ENCODE measurements at regions not wholly inside any gene's neighbourhood (a gene's known extent, or its start where the extent isn't known, plus 50 kb on each side); places are given as distances from the start of the nearest gene placed in this dataset.
"Not testable (repeated sequence)": the region's sequence is repeated elsewhere in the genome, so short reads cannot be mapped to it uniquely, and the experiment has no call there.

DNA sequence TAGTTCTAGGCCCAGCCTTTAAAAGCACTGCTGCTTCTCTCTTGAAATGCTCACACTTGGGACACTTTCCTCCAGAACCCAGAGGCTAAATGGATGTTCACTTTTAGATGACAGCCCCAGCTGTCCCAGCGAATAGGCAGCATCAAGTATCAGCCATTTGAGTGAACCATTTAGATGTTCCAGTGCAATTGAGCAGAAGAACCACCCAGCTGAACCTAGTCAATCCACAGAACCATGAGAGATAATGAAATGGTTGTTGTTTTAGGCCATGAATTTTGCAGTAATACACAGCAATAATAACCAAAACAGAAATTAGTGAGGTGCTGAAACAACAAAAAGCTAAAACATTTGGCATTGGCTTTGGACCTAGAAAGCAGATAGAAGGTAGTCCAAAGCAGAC is 273.9 kb downstream of the ETV1 start:
- no peak for DNase-seq (ENCODE audit: low spot score)

DNA sequence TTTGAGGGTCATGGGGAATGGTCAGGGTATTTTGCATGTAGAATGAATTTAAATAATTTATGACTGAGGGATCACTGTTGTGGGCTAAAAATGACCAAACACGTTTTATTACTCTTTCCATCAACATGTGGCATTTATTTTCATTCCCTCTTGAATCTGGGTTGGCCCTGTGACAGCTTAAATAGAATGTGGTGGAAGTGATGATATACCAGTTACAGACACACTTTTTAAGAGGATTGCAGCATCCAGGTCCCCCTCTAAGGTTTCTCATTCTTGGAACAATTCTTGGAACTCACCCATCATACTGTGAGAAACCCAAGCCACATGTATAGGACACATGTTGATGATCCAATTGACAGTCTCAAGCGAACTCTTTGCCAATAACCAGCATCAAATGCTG is 272.4 kb downstream of the ETV1 start:
- no peak for DNase-seq (ENCODE audit: low spot score)

DNA sequence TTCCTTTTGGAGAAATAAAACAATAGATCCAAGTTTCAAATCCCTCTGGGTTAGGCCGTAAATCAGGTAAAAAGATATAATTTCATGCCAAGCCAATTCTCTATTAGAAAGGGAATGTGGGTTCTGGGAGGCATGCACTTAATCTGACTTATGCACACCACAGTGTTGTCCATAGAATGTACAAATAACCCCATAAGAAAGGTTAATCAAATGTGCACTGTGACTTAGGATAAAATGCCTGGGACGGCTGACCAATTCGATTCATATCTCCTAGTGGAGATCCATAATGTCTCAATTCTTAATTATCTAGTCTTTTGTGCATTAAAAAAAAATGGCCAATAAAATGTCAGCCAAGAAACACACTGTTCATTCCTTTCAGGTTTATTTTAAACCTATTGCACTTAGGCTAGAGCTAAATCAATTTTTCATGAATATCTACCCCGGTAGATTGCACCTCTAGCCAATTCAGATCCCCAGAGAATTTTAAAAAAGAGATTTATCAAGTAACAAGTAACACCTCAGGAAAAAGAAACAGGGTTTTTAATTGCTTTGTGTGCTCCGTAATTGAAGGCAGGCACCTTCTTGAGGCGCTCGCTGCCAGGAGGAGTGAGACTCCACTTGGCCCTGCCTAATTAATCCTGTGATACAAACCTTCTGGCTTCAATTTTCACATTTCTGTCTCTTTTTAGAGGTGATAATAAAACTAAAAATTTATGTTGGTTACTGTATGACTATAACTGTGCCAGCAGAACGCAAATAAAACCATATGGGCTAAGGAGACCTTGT is 265.1 kb downstream of the ETV1 start:
- no peak for DNase-seq (ENCODE audit: low spot score)

DNA sequence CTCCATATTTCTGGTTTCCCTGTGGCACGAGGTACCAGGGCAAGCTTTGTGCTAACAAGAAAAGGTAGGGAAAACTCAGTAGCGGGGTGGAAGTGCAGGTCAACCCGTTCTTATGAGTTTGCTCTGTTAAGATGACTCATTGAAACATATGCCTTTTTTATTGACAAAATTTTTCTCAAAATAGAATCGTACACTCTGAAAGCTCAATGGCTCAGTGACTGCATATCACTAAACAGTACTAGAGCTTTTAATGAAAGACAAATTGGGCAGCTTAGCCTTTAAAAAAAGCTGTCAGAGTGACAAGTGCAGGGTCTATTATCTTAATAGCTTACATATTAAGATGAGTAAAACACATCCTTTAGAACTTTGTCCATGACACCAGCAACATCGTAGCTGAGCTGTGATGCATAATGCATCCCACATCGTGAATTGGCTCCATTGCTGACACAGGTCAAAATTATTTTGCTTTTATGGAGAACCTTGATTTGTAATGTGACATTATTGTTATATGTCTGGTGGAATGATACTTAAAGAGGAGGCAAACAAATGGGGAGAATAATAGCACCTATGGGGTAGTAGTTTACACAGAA is 264.4 kb downstream of the ETV1 start:
- no peak for DNase-seq (ENCODE audit: low spot score)

DNA sequence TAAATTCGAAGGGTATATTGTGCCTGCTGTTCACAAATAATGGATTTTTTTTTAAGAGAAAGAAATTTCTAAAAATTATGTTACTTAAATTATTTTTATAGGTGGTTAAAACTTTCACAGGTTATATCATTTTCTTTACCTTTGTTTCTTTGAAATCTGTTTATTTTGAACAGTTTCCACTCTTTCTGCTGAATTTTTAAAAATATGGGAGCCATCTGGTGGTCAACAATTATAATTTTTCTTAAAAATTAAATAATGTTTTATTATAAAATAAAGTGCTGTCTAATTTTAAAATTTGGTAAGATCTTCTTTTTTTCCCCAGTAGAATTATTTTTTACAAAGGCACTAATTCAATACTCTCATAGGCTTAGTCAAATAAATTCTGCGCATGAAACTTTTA is 263.9 kb downstream of the ETV1 start:
- DNase-seq (ENCODE audit: low spot score) = no peak

DNA sequence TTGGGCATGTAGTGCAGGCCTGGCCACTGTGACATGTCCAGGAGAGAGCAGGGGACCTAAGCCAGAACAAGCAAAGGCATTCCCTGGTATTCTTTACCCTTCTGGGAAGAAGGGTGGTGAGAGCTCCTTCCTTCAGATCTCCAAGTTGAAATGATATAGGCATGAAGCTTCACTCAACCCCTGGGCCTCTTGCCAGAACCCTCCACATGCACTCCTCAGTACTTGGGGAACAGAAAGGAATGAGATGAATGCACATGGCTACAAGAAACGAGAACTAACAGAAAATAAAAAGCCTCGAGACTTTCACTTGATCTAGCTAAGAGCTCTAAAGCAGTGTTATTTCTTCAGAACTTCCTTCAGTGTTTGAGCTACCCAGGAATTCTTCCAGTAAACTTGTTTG is 262.2 kb downstream of the ETV1 start:
- no peak for DNase-seq (ENCODE audit: low spot score)

DNA sequence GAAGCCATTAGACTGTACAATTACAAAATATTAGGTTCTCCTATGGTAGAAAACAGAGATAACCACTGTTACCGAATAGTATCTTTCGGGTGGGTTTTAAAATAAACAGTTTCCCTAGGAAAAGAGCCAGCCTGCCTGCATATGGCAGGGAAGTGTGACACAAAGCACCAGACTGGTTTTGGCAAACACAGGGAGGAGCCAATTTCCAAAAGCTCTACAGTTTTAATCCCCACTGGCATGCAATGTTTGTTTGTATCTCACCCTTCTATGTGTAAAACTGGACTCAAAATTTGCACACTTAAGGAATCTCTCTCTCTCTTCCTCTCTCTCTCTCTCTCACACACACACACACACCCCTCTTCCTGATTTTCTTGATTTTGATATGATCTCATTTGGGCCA is 261.7 kb downstream of the ETV1 start:
- no peak for DNase-seq (ENCODE audit: low spot score)

DNA sequence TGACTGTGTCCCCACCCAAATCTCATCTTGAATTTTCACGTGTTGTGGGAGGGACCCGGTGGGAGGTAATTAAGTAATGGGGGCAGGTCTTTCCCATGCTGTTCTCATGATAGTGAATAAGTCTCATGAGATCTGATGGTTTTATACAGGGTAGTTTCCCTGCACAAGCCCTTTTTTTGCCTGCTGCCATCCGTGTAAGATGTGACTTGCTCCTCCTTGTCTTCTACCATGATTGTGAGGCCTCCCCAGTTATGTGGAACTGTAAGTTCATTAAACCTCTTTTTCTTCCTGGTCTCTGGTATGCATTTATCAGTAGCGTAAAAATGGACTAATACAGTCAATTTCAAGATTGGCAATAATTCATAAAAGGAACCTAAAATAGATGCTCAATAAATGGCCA is 261.0 kb downstream of the ETV1 start:
- not testable (repeated sequence) for DNase-seq (ENCODE audit: low spot score)

DNA sequence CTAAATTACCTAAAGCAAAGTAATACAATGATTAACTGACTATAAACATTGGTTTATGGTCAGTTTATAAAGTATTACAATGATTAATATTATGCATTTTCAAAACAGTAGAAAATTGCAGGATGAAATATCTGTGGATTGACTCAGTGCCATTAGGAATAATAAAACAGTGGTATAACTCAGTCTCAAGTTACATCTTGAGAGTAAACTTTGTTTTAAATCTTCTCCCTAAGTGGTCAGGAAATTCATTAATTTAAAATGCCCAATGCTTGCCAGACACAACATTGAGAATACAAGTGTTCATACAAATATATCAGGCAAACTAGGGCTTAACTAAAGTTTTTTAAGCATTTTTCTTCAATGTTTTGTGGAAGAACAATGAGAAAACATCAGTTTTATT is 257.8 kb downstream of the ETV1 start:
- no peak for DNase-seq (ENCODE audit: low spot score)

DNA sequence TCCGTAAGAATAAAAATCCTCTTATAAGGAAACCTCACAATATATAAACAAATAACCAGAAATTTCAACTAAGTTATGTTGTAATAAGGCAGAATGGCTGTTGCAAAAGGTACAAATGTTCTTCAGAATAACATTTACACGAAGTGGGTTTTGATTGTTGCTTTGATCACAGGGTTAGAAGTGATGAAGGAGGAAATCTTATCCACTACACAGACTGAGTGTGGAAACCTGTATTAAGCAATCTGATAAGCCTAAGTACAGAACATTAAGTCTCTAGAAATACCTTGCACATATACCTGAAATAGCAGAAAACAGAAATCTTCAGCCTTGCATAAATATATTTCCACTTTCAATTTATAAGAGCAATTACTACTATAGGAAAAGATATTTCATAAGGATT is 251.9 kb downstream of the ETV1 start:
- DNase-seq (ENCODE audit: low spot score) = no peak

DNA sequence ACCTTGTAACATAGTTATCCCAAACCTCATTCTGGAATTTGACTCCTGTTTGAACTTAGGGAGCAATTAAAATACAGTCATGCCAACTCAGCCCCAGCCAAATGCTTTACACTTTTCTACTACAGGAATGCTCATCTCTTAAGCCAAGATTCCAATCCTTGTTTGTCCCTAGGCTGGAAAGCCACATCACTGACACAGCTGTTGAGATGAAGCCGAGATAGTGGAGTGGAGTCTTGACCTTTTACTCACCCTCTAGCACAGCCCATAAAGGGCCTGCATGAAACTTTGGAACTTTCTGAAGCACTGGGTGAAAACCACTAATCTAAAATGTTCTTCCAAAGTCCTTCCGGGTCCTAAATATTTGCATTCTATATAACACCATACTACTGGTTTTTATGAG is 247.3 kb downstream of the ETV1 start:
- DNase-seq (ENCODE audit: low spot score) = peak; percentile 46

DNA sequence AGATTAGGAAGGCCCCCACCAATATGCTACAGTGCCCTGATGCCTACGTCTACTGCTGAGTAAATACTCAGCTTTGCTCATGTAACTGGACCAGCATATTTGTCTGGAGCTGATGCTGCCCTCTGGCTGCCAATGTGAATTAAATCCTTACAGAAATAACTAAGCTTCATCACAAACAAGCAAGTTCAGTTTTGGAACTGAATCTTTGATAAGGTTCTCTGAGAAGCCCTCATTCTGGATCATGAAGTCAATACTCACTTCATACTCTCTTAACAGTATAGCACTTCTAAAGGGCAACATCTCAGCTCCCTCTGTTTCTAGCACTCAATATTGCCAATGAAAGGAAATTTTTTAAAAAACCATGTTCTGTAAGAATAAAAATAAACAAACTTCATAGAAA is 246.7 kb downstream of the ETV1 start:
- peak; percentile 17 for DNase-seq (ENCODE audit: low spot score)

DNA sequence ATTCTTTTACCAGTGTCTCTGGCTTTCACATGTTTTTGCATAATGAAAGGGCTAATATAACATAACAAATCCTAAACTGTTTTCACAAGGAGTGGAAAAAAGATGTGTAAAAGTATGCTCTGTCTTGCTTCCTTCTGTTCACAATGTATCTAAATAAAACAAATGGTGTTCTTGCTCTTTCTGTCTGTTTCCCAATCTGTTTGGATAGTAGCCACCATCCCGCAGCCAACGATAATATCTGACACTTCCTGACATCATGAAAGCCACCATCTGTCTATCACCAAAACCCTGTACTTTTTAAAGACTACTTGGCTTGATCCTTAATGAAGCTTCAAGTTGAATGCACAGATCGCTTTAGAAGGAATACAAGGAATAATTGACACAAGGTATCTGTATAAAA is 246.2 kb downstream of the ETV1 start:
- DNase-seq (ENCODE audit: low spot score) = no peak

DNA sequence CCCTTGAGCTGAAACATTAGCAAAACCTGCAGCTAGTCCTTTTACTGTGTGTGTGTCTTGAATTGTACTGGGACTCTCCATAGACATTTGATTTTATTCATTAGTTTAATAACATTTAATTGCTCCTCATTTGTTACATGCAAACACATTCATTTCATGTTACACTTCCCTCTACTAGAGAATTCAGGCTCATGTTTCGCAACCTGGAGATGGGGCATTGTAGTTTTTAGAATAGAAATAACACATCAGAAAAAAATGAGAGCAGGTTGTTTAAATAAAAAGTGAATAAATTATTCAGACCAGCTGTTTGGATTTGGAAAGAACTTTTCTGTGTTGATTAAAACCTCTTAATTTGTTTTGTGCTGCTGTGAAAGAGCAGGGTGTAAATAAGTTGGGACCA is 243.9 kb downstream of the ETV1 start:
- DNase-seq (ENCODE audit: low spot score) = no peak

DNA sequence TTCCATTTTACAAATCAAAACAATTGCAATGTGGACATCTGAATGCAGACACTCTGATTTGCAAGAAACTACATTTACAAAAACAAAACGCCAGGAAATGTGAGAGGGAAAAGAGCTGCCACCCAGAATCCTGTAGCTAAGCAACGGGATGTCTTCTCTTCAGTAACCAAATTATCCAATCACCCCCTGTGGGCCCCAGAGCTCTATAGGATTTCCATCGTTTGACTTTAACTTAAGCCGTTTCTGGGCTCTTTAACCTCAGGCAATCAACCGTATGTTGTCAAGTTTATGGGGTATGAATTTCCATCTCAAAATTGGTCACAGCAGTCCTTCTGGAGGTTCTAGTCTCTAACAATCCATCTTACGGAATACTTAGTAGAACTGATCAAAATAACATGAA is 240.5 kb downstream of the ETV1 start:
- DNase-seq (ENCODE audit: low spot score) = no peak

DNA sequence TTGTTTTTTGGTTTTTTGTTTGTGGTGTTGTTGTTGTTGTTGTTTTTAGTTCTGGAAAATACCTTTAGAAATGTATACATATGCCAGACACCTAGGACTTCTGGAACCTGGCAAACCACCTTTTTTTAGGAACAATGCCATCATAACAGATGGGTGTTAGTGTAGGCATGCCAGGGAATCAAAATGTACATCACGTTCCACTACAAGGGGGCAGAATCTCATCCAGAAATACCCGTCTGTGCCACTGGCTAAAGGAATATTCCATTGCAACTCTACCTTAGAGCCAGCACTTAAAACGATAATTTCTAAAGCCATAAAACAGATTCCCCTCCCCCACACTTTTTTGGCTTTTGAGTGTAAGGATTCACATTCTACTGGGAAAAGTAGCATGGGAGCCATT is 239.8 kb downstream of the ETV1 start:
- DNase-seq (ENCODE audit: low spot score) = no peak

DNA sequence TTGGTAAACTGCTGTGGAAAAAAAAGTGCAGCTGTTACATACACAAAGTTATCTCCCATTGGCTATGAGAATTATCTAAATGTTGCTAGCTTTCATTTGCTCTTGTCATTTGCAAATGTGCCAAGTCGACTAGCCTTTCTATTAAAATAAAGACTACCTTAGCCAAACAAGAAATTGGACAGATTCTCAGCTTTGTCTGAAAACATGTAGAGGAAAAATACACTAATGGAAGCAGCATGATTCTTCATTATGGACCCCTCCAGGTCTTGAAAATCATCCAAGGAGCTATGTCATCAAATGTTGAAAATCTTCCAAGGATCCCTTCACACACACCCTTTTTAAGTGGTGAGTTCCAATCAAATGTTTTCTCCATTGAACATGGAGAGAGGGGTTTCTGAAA is 237.7 kb downstream of the ETV1 start:
- DNase-seq (ENCODE audit: low spot score) = no peak

DNA sequence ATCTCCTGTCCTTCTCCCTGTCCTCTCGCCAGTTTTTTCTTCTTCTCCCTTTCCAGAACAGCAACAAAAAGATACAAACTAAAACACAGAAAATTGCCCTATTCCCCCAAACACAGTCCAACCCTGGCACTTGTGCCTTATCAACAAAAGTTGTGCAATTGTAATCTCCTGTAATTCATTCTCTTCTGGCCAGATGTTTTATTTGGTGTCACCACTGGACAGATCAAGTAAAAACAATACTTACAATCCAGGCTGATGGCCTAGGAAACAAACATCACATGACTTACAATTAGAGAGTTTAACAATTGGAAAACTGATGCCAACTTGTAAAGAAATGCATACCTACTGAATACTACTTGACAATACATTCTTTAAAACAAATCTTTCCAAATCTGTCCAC is 231.6 kb downstream of the ETV1 start:
- no peak for DNase-seq (ENCODE audit: low spot score)

DNA sequence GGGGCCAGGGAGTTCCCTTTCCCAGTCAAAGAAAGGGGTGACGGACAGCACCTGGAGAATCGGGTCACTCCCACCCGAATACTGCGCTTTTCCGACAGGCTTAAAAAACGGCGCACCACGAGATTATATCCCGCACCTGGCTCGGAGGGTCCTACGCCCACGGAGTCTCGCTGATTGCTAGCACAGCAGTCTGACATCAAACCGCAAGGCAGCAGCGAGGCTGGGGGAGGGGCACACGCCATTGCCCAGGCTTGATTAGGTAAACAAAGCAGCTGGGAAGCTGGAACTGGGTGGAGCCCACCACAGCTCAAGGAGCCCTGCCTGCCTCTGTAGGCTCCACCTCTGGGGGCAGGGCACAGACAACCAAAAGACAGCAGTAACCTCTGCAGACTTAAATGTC is 223.6 kb downstream of the ETV1 start:
- DNase-seq (ENCODE audit: low spot score) = not testable (repeated sequence)

DNA sequence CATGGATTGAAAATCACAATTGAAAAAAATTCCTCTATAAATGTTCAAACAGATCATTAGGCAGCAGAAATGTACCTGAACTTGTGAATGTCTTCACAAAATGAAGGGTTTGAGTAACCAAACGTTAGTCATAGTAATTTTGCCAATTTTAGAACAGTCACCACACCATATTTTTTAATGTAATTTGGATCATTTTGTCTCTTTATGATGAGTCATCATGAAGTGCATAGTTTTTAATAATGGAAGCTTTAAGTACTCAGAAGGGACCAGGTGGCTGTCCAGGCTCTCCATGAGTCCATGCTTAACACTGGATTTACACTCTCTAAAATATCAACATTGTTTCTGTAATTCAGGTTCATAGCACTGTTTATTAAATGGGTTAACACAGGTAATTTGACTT is 219.2 kb downstream of the ETV1 start:
- DNase-seq (ENCODE audit: low spot score) = no peak

DNA sequence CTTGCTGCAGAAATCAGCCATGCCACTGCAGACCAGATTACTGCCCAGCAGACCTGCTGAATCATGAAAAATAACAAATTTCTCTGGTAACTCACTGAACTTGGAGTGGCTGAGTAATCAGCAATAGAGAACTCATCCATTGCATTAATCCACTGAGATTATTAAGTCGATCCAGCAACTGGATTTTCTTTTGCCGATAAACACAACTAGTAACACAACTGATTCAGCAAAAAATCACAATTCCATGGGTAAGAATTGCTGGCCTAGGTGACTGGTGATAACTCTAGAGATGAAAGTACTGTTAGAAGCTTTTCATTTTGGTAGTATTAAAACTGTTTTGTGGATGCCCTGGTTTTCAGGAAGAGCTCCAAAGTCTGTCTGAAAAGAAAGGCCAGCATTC is 214.5 kb downstream of the ETV1 start:
- no peak for DNase-seq (ENCODE audit: low spot score)

DNA sequence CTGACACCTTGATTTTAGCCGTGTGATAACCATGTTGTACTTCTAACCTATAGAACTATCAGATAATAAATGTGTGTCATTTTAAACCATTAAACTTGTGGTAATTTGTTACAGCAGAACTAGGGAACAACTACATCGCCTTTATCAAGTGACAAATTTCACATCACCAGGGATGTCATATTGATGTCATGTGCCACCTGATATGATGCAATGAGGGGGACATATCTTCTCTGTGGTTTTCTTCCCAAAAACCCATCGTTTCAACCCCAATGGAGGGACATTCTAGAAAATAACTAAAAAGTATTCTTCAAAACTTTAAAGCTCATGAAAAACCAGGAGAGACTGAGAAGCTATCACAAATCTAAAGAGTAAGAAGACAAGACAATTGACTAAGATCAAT is 212.2 kb downstream of the ETV1 start:
- DNase-seq (ENCODE audit: low spot score) = no peak

DNA sequence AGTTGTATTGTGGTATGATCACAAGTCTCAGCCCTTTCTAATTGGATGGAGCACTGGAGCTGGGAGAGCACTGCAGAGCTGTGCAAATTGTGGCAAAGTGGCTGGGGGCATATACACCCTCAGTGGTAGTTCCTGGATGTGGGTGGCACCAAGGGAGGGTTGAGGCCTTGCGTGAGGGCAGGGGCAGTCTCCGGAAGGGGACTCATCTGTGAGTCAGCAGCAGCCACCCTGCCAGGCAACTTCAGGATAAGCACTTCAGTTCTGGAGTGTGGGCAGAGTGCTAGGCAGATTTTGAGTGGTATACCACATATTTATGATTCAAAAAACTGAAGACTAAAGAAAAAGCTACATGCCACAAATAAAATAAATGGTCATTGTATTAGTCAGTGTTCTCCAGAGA is 210.5 kb downstream of the ETV1 start:
- no peak for DNase-seq (ENCODE audit: low spot score)

DNA sequence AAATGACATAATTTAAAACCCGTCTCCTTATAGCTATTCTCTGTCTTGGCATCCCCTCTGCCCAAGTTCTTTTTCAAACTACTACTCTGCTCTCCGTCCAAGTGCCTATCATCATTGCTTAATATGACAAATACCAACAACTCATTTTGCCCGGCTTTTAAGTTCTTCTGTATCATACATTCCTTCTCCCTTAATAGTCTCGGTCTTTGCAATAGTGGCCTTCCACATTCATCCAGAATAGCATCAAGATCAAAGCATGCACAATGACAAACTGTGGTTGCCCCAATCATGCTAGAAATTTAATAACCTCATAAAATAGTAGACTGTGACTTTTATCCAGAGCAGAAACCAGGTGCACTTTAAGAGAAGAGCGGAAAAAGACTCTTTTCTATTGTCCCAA is 198.9 kb downstream of the ETV1 start:
- peak; percentile 11 for DNase-seq (ENCODE audit: low spot score)

All from AG08396 (cell line).